HCT116 (cell line): ENCODE measurements at regions not wholly inside any gene's neighbourhood (a gene's known extent, or its start where the extent isn't known, plus 50 kb on each side); places are given as distances from the start of the nearest gene placed in this dataset.

Source experiments
- ATAC-seq: fragments of 200-7000 bp; cut with Tn5 transposase; 2 replicates; pipeline ENCODE4 v1.9.1; 2020; ENCODE audit warnings: mild to moderate bottlenecking, moderate library complexity
- BruUV-seq: library from RNA; stranded (reverse); fragments of 400-500 nt; replicated peaks from 2 replicates; lab custom pipeline; 2021; lab: Mats Ljungman, UMichigan
- CTCF ChIA-PET: fragments of 300-600 bp; sonication (Branson Sonifier 250); formaldehyde crosslinking; loops from one replicate; lab custom pipeline; 2021; ENCODE audit warnings: antibody characterized with exemption; lab: Charles Lee
- POLR2A ChIA-PET: fragments of 300-600, 350-600 bp; sonication (Branson Sonifier 250); formaldehyde crosslinking; loops from one replicate; lab custom pipeline; 2021; ENCODE audit warnings: antibody characterized with exemption; lab: Charles Lee
- RAD21 ChIA-PET, 2 experiments: fragments of 300-600 bp; sonication (Branson Sonifier 250); formaldehyde crosslinking; loops; one replicate each; lab custom pipeline; 2023; ENCODE audit warnings: low total read pairs in 2 of 2; ENCODE audit not compliant: uncharacterized antibody in 2 of 2, unreplicated experiment in 2 of 2, low non-redundant PET in 1 of 2; lab: Charles Lee
- DNase-seq: peaks from one replicate; pipeline ENCODE4 v3.0.0-alpha.2; 2010; ENCODE audit warnings: low read depth, low spot score
- H2AFZ ChIP-seq: fragments of 200-600 bp; shearing (Covaris generic), sonication (generic); 2 replicates; pipeline ENCODE4 v1.6.1; 2017; ENCODE audit warnings: low read depth, mixed run types, mixed read lengths, antibody characterized with exemption, low read length; ENCODE audit not compliant: poor library complexity, severe bottlenecking
- H3K27ac ChIP-seq: 2 replicates; pipeline ENCODE4 v1.5.1; 2012; ENCODE audit warnings: low read depth, low read length
- H3K27me3 ChIP-seq: fragments of 200-600 bp; sonication (generic); 2 replicates; pipeline ENCODE4 v1.6.1; 2016; ENCODE audit warnings: mixed run types, low read length, mixed read lengths; ENCODE audit not compliant: insufficient read depth
- H3K36me3 ChIP-seq, 2 experiments: fragments of 200-500 bp in 1 of 2; fragments of 200-600 bp in 1 of 2; sonication (Bioruptor generic) in 1 of 2; sonication (generic) in 1 of 2; 2 replicates each; pipeline versions ENCODE4 v1.5.1 to v1.6.1; 2014 to 2016; ENCODE audit warnings: low read length in 2 of 2, inconsistent platforms in 1 of 2, mixed read lengths in 1 of 2, mixed run types in 1 of 2; ENCODE audit not compliant: insufficient read depth in 2 of 2, control insufficient read depth in 1 of 2
- H3K4me1 ChIP-seq, 2 experiments: fragments of 200-600 bp in 1 of 2; sonication (generic) in 1 of 2; 2 replicates each; pipeline versions ENCODE4 v1.5.1 to v1.6.1; 2012 to 2017; ENCODE audit warnings: low read length in 2 of 2, inconsistent platforms in 1 of 2, mild to moderate bottlenecking in 1 of 2, mixed read lengths in 1 of 2, mixed run types in 1 of 2, moderate library complexity in 1 of 2; ENCODE audit not compliant: insufficient read depth in 2 of 2, control insufficient read depth in 1 of 2
- H3K4me2 ChIP-seq: fragments of 200-600 bp; sonication (generic); 2 replicates; pipeline ENCODE4 v1.6.1; 2017; ENCODE audit warnings: mixed run types, low read length, mixed read lengths
- H3K4me3 ChIP-seq, 2 experiments: fragments of 200-600 bp in 1 of 2; sonication (generic) in 1 of 2; replicated peaks in 1 of 2; 2 replicates each; pipeline ENCODE4 v1.5.1; 2011 to 2016; ENCODE audit warnings: low read length in 2 of 2, control low read depth in 1 of 2, low read depth in 1 of 2, mild to moderate bottlenecking in 1 of 2, mixed read lengths in 1 of 2, mixed run types in 1 of 2
- H3K79me2 ChIP-seq: fragments of 200-600 bp; sonication (generic); 2 replicates; pipeline ENCODE4 v1.6.1; 2017; ENCODE audit warnings: mild to moderate bottlenecking, mixed run types, low read length, moderate library complexity, mixed read lengths; ENCODE audit not compliant: insufficient read depth
- H3K9ac ChIP-seq: fragments of 200-600 bp; sonication (generic); 2 replicates; pipeline ENCODE4 v1.6.1; 2016; ENCODE audit warnings: low read length, mixed read lengths
- H3K9me2 ChIP-seq: fragments of 200-600 bp; sonication (generic), shearing (Covaris generic); 2 replicates; pipeline ENCODE4 v1.6.1; 2017; ENCODE audit warnings: mixed run types, mild to moderate bottlenecking, moderate library complexity; ENCODE audit not compliant: insufficient read depth
- H3K9me3 ChIP-seq, 2 experiments: fragments of 200-500 bp in 1 of 2; fragments of 200-600 bp in 1 of 2; sonication (Bioruptor generic) in 1 of 2; sonication (generic) in 1 of 2; 2 replicates each; pipeline ENCODE4 v1.6.1; 2014 to 2017; ENCODE audit warnings: low read length in 2 of 2, mixed read lengths in 2 of 2, inconsistent platforms in 1 of 2, low read depth in 1 of 2, mild to moderate bottlenecking in 1 of 2, mixed run types in 1 of 2, moderate library complexity in 1 of 2; ENCODE audit not compliant: control insufficient read depth in 1 of 2, insufficient read depth in 1 of 2
- H4K20me1 ChIP-seq: fragments of 200-600 bp; sonication (generic), shearing (Covaris generic); 2 replicates; pipeline ENCODE4 v1.6.1; 2017; ENCODE audit warnings: mixed run types, mild to moderate bottlenecking, moderate library complexity; ENCODE audit not compliant: insufficient read depth
- CEBPB ChIP-seq: IDR thresholded peaks from 2 replicates; pipeline ENCODE4 v1.6.1; 2012; ENCODE audit warnings: low read depth
- ELF1 ChIP-seq: IDR thresholded peaks from 2 replicates; pipeline ENCODE4 v1.6.1; 2012; ENCODE audit warnings: low read depth, borderline replicate concordance
- EZH2 ChIP-seq: fragments of 200-600 bp; sonication (generic); IDR thresholded peaks from 2 replicates; pipeline ENCODE4 v1.6.1; 2017; ENCODE audit warnings: antibody characterized with exemption, mixed run types
- EZH2phosphoT487 ChIP-seq: fragments of 200-600 bp; IDR thresholded peaks from 2 replicates; pipeline ENCODE4 v1.6.1; 2018; ENCODE audit warnings: antibody characterized with exemption, borderline replicate concordance
- FOSL1 ChIP-seq: IDR thresholded peaks from 2 replicates; pipeline ENCODE4 v1.6.1; 2012; ENCODE audit warnings: low read depth
- POLR2A ChIP-seq: IDR thresholded peaks from 2 replicates; pipeline ENCODE4 v1.7.0; 2011; ENCODE audit warnings: borderline replicate concordance; ENCODE audit not compliant: insufficient read depth, insufficient read length; ENCODE audit errors: extremely low read depth
- POLR2AphosphoS5 ChIP-seq: IDR thresholded peaks from 2 replicates; pipeline ENCODE4 v1.6.1; 2011; ENCODE audit warnings: mild to moderate bottlenecking, low read depth, low read length, moderate library complexity
- RAD21 ChIP-seq: IDR thresholded peaks from 2 replicates; pipeline ENCODE4 v1.6.1; 2012; ENCODE audit warnings: low read depth, mild to moderate bottlenecking
- SRF ChIP-seq: IDR thresholded peaks from 2 replicates; pipeline ENCODE4 v1.6.1; 2012; ENCODE audit warnings: low read depth
- TCF7L2 ChIP-seq: IDR thresholded peaks from 2 replicates; pipeline ENCODE4 v1.7.0; 2011; ENCODE audit warnings: borderline replicate concordance, inconsistent platforms; ENCODE audit not compliant: insufficient read depth, insufficient read length; ENCODE audit errors: extremely low read depth
- YY1 ChIP-seq: IDR thresholded peaks from 2 replicates; pipeline ENCODE4 v1.6.1; 2011; ENCODE audit warnings: low read length, low read depth, moderate library complexity, mild to moderate bottlenecking; ENCODE audit not compliant: insufficient replicate concordance; ENCODE audit errors: extremely low read depth
- ZFX ChIP-seq: fragments of 450-650 bp; IDR thresholded peaks from 2 replicates; pipeline ENCODE4 v1.6.1; 2017
- intact Hi-C: fragments of 100-400 bp; cut with micrococcal nuclease; formaldehyde crosslinking; loops from 2 replicates; pipeline ENCODE4 v1.10.0; 2022
- TF ChIP-seq, protein P1 (sequence below): IDR thresholded peaks from 2 replicates; pipeline ENCODE4 v1.6.1; 2012
- TF ChIP-seq, protein P2 (sequence below): IDR thresholded peaks from 2 replicates; pipeline ENCODE4 v1.6.1; 2012; ENCODE audit warnings: low read depth
- TF ChIP-seq, protein P3 (sequence below): IDR thresholded peaks from 2 replicates; pipeline ENCODE4 v1.6.1; 2012

DNA sequence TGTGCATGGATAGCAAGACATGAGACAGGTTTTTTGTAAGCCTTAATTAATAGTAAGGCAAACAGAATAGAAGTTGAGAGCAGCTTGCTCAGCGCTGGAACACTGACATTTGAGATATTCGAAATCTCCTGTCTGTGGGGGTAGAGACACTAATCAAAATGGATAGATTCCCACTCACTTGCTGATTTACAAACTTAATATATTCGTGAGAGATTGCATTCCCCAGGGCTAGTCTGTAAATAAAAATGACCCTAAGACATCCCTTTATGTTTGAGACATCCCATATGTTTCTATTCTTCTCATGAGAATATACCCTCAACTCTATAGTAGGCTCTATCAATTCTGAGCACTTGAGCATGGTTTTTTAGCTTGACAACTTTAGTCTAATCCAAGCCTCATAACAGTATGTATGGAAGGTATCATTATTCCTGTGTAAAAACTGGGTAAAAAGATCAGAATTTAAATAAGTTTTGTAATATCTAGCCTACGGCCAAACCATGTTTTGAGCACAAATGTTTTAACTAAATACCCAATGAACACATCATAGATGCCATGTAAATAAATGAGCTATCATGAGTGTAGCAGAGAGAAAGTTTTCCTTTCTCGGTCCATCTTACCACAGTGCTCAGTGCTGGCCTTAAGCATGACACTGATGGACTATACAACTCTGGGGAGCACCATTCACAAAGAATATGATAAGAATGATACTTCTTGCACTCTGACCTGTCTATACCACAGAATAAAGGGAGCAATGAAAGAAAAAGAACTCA, 609.2 kb downstream of the PSAT1 start:
- H3K9ac ChIP-seq, result no peak overlapping the region
- H3K27ac ChIP-seq, result no peak overlapping the region
- H3K9me3 ChIP-seq, result no peaks in the 10 kb centered on the region
- no peak overlapping the region for H2AFZ ChIP-seq
- ATAC-seq, result no peak
- TF ChIP-seq ZFX (no peak), TCF7L2 (no peak), EZH2phosphoT487 (no peak), SRF (no peak), RAD21 (no peak), POLR2A (no peak), EZH2 (no peak), FOSL1 (no peak), CEBPB (no peak), POLR2AphosphoS5 (no peak), YY1 (no peak), ELF1 (no peak)
- TF ChIP-seq, protein P1, sequence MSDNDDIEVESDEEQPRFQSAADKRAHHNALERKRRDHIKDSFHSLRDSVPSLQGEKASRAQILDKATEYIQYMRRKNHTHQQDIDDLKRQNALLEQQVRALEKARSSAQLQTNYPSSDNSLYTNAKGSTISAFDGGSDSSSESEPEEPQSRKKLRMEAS, result no peak
- TF ChIP-seq, protein P2, sequence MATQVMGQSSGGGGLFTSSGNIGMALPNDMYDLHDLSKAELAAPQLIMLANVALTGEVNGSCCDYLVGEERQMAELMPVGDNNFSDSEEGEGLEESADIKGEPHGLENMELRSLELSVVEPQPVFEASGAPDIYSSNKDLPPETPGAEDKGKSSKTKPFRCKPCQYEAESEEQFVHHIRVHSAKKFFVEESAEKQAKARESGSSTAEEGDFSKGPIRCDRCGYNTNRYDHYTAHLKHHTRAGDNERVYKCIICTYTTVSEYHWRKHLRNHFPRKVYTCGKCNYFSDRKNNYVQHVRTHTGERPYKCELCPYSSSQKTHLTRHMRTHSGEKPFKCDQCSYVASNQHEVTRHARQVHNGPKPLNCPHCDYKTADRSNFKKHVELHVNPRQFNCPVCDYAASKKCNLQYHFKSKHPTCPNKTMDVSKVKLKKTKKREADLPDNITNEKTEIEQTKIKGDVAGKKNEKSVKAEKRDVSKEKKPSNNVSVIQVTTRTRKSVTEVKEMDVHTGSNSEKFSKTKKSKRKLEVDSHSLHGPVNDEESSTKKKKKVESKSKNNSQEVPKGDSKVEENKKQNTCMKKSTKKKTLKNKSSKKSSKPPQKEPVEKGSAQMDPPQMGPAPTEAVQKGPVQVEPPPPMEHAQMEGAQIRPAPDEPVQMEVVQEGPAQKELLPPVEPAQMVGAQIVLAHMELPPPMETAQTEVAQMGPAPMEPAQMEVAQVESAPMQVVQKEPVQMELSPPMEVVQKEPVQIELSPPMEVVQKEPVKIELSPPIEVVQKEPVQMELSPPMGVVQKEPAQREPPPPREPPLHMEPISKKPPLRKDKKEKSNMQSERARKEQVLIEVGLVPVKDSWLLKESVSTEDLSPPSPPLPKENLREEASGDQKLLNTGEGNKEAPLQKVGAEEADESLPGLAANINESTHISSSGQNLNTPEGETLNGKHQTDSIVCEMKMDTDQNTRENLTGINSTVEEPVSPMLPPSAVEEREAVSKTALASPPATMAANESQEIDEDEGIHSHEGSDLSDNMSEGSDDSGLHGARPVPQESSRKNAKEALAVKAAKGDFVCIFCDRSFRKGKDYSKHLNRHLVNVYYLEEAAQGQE, result no peak
- TF ChIP-seq, protein P3, sequence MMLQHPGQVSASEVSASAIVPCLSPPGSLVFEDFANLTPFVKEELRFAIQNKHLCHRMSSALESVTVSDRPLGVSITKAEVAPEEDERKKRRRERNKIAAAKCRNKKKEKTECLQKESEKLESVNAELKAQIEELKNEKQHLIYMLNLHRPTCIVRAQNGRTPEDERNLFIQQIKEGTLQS, result no peak
- TF ChIP-seq, all 23 proteins: peak for 0
- no peak overlapping the region for H3K4me3 ChIP-seq
- intact Hi-C loops, result no loop called here
- CTCF ChIA-PET, result no interaction called here
- RAD21 ChIA-PET, result no interaction called here
- POLR2A ChIA-PET, result interaction anchor here (1.0 kb wide), 1 partner anchor 19 kb away, joined by 3 read pairs; no protein-coding TSS in a partner anchor
- H3K79me2 ChIP-seq, result no peaks in the 10 kb centered on the region
- no peaks in the 10 kb centered on the region for H4K20me1 ChIP-seq
- no peak overlapping the region for H3K4me2 ChIP-seq
- H3K4me1 ChIP-seq, result no peaks in the 10 kb centered on the region
- no peaks in the 10 kb centered on the region; the same call in 1 of the 2 replicates for H3K9me2 ChIP-seq
- H3K36me3 ChIP-seq, result no peaks in the 10 kb centered on the region
- no TSS peak for BruUV-seq
- H3K27me3 ChIP-seq, result no peaks in the 10 kb centered on the region
- no peak for DNase-seq
